GM04503 (cell line): ENCODE measurements at regions not wholly inside any gene's neighbourhood (a gene's known extent, or its start where the extent isn't known, plus 50 kb on each side); places are given as distances from the start of the nearest gene placed in this dataset.

Experiments used
- DNase-seq: peaks from one replicate; pipeline ENCODE4 v3.0.0-alpha.2; 2012; ENCODE audit warnings: low read depth

GRCh38 chr17:77432034-77432661, 291.4 kb downstream of the SEC14L1 start:
- DNase-seq = no peak

GRCh38 chr17:77432742-77433141, 292.0 kb downstream of the SEC14L1 start:
- no peak for DNase-seq

GRCh38 chr17:77433385-77434135, 292.8 kb downstream of the SEC14L1 start:
- DNase-seq = no peak

GRCh38 chr17:77434136-77435114, 293.7 kb downstream of the SEC14L1 start:
- no peak for DNase-seq

GRCh38 chr17:77435272-77436057, 294.7 kb downstream of the SEC14L1 start:
- DNase-seq = no peak

GRCh38 chr17:77436058-77436442, 295.3 kb downstream of the SEC14L1 start:
- DNase-seq = no peak

- no peak for DNase-seq
These were observed 295.7 kb downstream of the SEC14L1 start for GRCh38 chr17:77436481-77436880.

- no peak for DNase-seq
These were observed 296.2 kb downstream of the SEC14L1 start for GRCh38 chr17:77437017-77437416.

- no peak for DNase-seq
These were observed 297.0 kb downstream of the SEC14L1 start for GRCh38 chr17:77437747-77438146.

- DNase-seq = no peak
These were observed 297.7 kb downstream of the SEC14L1 start for GRCh38 chr17:77438241-77439188.

- DNase-seq = no peak
These were observed 298.6 kb downstream of the SEC14L1 start for GRCh38 chr17:77439189-77440018.

GRCh38 chr17:77440560-77440981, 299.8 kb downstream of the SEC14L1 start:
- DNase-seq = no peak

- no peak for DNase-seq
These were observed 300.6 kb downstream of the SEC14L1 start for GRCh38 chr17:77441130-77441920.

- no peak for DNase-seq
These were observed 301.2 kb downstream of the SEC14L1 start for GRCh38 chr17:77441940-77442339.

- no peak for DNase-seq
These were observed 302.4 kb downstream of the SEC14L1 start for GRCh38 chr17:77442976-77443747.

- DNase-seq = no peak
These were observed 303.0 kb downstream of the SEC14L1 start for GRCh38 chr17:77443748-77444260.

- DNase-seq = no peak
These were observed 303.8 kb downstream of the SEC14L1 start for GRCh38 chr17:77444628-77444983.
